ENCODE measurements at regions not wholly inside any gene's neighbourhood (a gene's known extent, or its start where the extent isn't known, plus 50 kb on each side); places are given as distances from the start of the nearest gene placed in this dataset.

GRCh38 chr1:201729973-201730608, 98.9 kb upstream of the IPO9 start:
- no peak overlapping the region for H3K4me2 ChIP-seq (ENCODE audit: low read length)
- POLR2A ChIA-PET = no interaction called here
- H3K4me3 ChIP-seq (replicated peaks in 1 of 2; ENCODE audit: low read depth in 1 of 2, low read length in 2 of 2) = no peak overlapping the region
- no peaks in the 10 kb centered on the region for H3K27me3 ChIP-seq (ENCODE audit: insufficient read depth, low read length)
- no peaks in the 10 kb centered on the region for H3K36me3 ChIP-seq (ENCODE audit: control insufficient read depth in 1 of 2, insufficient read depth in 2 of 2, low read length in 2 of 2)
- DNase-seq (ENCODE audit: low read depth, low spot score) (no peak), ATAC-seq (no peak)
- TF ChIP-seq EZH2 (IDR thresholded peaks at IDR 0.05) = no peak
- no peak for TF ChIP-seq ZBTB33 (IDR thresholded peaks at IDR 0.05; ENCODE audit: extremely low read depth, insufficient replicate concordance, low read length)
- no peak for TF ChIP-seq REST (IDR thresholded peaks at IDR 0.05; ENCODE audit: low read depth)
- TF ChIP-seq ZNF274 (IDR thresholded peaks at IDR 0.05; ENCODE audit: low read depth, low read length) = no peak
- TF ChIP-seq RAD21 (IDR thresholded peaks at IDR 0.05; ENCODE audit: low read depth) = no peak
- no peak for TF ChIP-seq FOSL1 (IDR thresholded peaks at IDR 0.05; ENCODE audit: low read depth)
- TF ChIP-seq CEBPB (IDR thresholded peaks at IDR 0.05; ENCODE audit: low read depth) = no peak
- no peak for TF ChIP-seq CTCF (IDR thresholded peaks at IDR 0.05 in 2 of 3, conservative IDR thresholded peaks at IDR 0.05 in 1 of 3; ENCODE audit: borderline replicate concordance in 1 of 3, insufficient read depth in 1 of 3, low read depth in 2 of 3, low read length in 2 of 3)
- no peak for TF ChIP-seq EGR1 (IDR thresholded peaks at IDR 0.05; ENCODE audit: low read depth)
- TF ChIP-seq ATF3 (IDR thresholded peaks at IDR 0.05) = no peak
- no peak for TF ChIP-seq EZH2phosphoT487 (IDR thresholded peaks at IDR 0.05; ENCODE audit: borderline replicate concordance)
- no peak for TF ChIP-seq ZFX (IDR thresholded peaks at IDR 0.05)
- no peak for TF ChIP-seq SRF (IDR thresholded peaks at IDR 0.05; ENCODE audit: low read depth)
- intact Hi-C loops (cut with micrococcal nuclease) = no loop called here
- H2AFZ ChIP-seq (ENCODE audit: low read depth, low read length, poor library complexity, severe bottlenecking) = no peak overlapping the region
- H4K20me1 ChIP-seq (ENCODE audit: insufficient read depth) = no peaks in the 10 kb centered on the region
- H3K9me2 ChIP-seq (ENCODE audit: insufficient read depth) = no peaks in the 10 kb centered on the region
- H3K9ac ChIP-seq (ENCODE audit: low read length) = no peak overlapping the region
- RAD21 ChIA-PET (ENCODE audit: low non-redundant PET in 1 of 2, low total read pairs in 2 of 2, uncharacterized antibody in 2 of 2, unreplicated experiment in 2 of 2) = no interaction called here
- CTCF ChIA-PET = no interaction called here
- no peak overlapping the region for H3K27ac ChIP-seq (ENCODE audit: low read depth, low read length)
- no peaks in the 10 kb centered on the region for H3K79me2 ChIP-seq (ENCODE audit: insufficient read depth, low read length)
- peaks cover 0 to 10% of the 10 kb centered on the region in 2 experiments; a peak in 1 of 4 replicates for H3K4me1 ChIP-seq (ENCODE audit: control insufficient read depth in 1 of 2, insufficient read depth in 2 of 2, low read length in 2 of 2)
- no peaks in the 10 kb centered on the region for H3K9me3 ChIP-seq (ENCODE audit: control insufficient read depth in 1 of 2, insufficient read depth in 1 of 2, low read depth in 1 of 2, low read length in 2 of 2)
- BruUV-seq (replicated peaks) = no TSS peak
